Fibroblast of mammary gland (primary cell): ENCODE measurements at regions not wholly inside any gene's neighbourhood (a gene's known extent, or its start where the extent isn't known, plus 50 kb on each side); places are given as distances from the start of the nearest gene placed in this dataset.

Experiments used
- DNase-seq: peaks from one replicate; pipeline ENCODE4 v3.0.0-alpha.2; 2010; ENCODE audit warnings: low read depth
- H3K4me3 ChIP-seq: 2 replicates; pipeline ENCODE4 v1.5.1; 2011; ENCODE audit warnings: low read depth, mild to moderate bottlenecking, low read length, moderate library complexity; ENCODE audit not compliant: control insufficient read depth
- CTCF ChIP-seq: conservative IDR thresholded peaks from 2 replicates; pipeline ENCODE4 v1.5.1; 2011; ENCODE audit warnings: low read depth, low read length, inconsistent platforms; ENCODE audit not compliant: control insufficient read depth, insufficient read depth

- DNase-seq = no peak
- TF ChIP-seq CTCF = no peak
- no peak overlapping the region for H3K4me3 ChIP-seq
Observed at GRCh38 chr10:5268743-5269142, 72.1 kb downstream of the AKR1C4 start.

- H3K4me3 ChIP-seq = no peak overlapping the region
- TF ChIP-seq CTCF = no peak
- no peak for DNase-seq
Observed at GRCh38 chr10:5269791-5270190, 73.2 kb downstream of the AKR1C4 start.

GRCh38 chr10:5271526-5271925, 74.9 kb downstream of the AKR1C4 start:
- no peak overlapping the region for H3K4me3 ChIP-seq
- TF ChIP-seq CTCF = no peak
- DNase-seq = no peak

- no peak for DNase-seq
- TF ChIP-seq CTCF = no peak
- H3K4me3 ChIP-seq = no peak overlapping the region
Observed at GRCh38 chr10:5272065-5272803, 75.6 kb downstream of the AKR1C4 start.

- H3K4me3 ChIP-seq = no peak overlapping the region
- TF ChIP-seq CTCF = no peak
- DNase-seq = no peak
Observed at GRCh38 chr10:5274795-5275194, 78.2 kb downstream of the AKR1C4 start.

GRCh38 chr10:5281356-5281755, 83.4 kb upstream of the UCN3 start:
- no peak for TF ChIP-seq CTCF
- no peak for DNase-seq
- H3K4me3 ChIP-seq = no peak overlapping the region

- no peak for DNase-seq
- TF ChIP-seq CTCF = no peak
- no peak overlapping the region for H3K4me3 ChIP-seq
Observed at GRCh38 chr10:5282137-5282536, 82.6 kb upstream of the UCN3 start.
